Astrocyte of the spinal cord (primary cell): ENCODE measurements at regions not wholly inside any gene's neighbourhood (a gene's known extent, or its start where the extent isn't known, plus 50 kb on each side); places are given as distances from the start of the nearest gene placed in this dataset.
"Not testable (repeated sequence)": the region's sequence is repeated elsewhere in the genome, so short reads cannot be mapped to it uniquely, and the experiment has no call there.

Experiments
- DNase-seq: peaks from one replicate; pipeline ENCODE4 v3.0.0; 2011; ENCODE audit warnings: low read depth, low spot score
- H3K4me3 ChIP-seq: 2 replicates; pipeline ENCODE4 v1.5.1; 2011; ENCODE audit warnings: low read depth, mild to moderate bottlenecking, low read length, moderate library complexity
- CTCF ChIP-seq: IDR thresholded peaks from 2 replicates; pipeline ENCODE4 v1.5.1; 2012; ENCODE audit warnings: low read depth, mild to moderate bottlenecking, low read length, inconsistent platforms
- in situ Hi-C: cut with HindIII; loops from 2 replicates; pipeline ENCODE4 v1.10.0; 2017; ENCODE audit warnings: low sequenced_read_pairs

GRCh38 chr9:31168161-31168560 is 1216.3 kb upstream of the ACO1 start:
- in situ Hi-C loops, result no loop called here
- no peak for DNase-seq
- no peak for TF ChIP-seq CTCF
- H3K4me3 ChIP-seq, result no peak overlapping the region

- in situ Hi-C loops, result no loop called here
- H3K4me3 ChIP-seq, result no peak overlapping the region
These were observed 1209.8 kb upstream of the ACO1 start for GRCh38 chr9:31174681-31175080.

GRCh38 chr9:31183866-31184265 is 1200.6 kb upstream of the ACO1 start:
- TF ChIP-seq CTCF, result no peak
- in situ Hi-C loops, result no loop called here
- DNase-seq, result no peak
- no peak overlapping the region for H3K4me3 ChIP-seq

More at GRCh38 chr9:31174681-31175080, 1209.8 kb upstream of the ACO1 start:
- DNase-seq, result no peak
- TF ChIP-seq CTCF, result no peak

GRCh38 chr9:31185831-31186230 is 1198.6 kb upstream of the ACO1 start:
- in situ Hi-C loops, result no loop called here
- TF ChIP-seq CTCF, result no peak
- no peak overlapping the region for H3K4me3 ChIP-seq
- peak; percentile 47 for DNase-seq

- in situ Hi-C loops, result no loop called here
- H3K4me3 ChIP-seq, result no peak overlapping the region
- TF ChIP-seq CTCF, result no peak
- peak; percentile 42 for DNase-seq
These were observed 1195.9 kb upstream of the ACO1 start for GRCh38 chr9:31188496-31188895.

- no peak overlapping the region for H3K4me3 ChIP-seq
- no peak for TF ChIP-seq CTCF
- in situ Hi-C loops, result no loop called here
- DNase-seq, result no peak
These were observed 1173.4 kb upstream of the ACO1 start for GRCh38 chr9:31210978-31211570.

GRCh38 chr9:31229976-31230375 is 1154.5 kb upstream of the ACO1 start:
- in situ Hi-C loops, H3K4me3 ChIP-seq, DNase-seq: not testable (repeated sequence)
